ENCODE measurements at regions not wholly inside any gene's neighbourhood (a gene's known extent, or its start where the extent isn't known, plus 50 kb on each side); places are given as distances from the start of the nearest gene placed in this dataset.

DNA sequence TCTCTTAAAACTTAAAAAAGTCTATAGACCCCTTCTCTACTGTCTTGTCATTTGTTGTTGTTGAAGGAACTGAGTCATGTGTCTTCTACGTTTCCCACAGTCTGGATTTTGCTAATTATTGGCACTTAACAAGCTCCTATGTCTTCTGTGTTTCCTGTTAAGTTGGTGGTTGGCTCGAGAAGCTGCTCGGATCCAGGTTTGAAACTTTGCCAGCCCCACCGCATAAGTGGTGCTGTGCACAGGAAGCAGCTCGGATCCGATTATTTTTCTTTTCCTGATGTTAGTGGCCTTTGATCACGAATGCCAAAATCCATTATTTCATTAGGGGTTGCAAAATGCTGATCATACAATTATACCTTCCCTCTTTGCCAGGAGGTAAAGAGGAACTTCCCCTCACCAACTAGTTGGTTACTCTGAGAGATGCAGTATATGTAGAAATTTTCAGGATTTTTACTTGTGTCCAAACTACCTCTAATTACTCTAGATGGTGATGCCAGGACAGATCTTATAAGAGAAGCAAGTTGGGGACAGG, 186.5 kb downstream of the NSG2 start:
- Histone ChIP-seq H3K4me3 (replicated peaks in 1 of 3; ENCODE audit: low read depth in 2 of 3, low read length in 3 of 3) (no peak overlapping the region), H4K20me1 (ENCODE audit: insufficient read depth, low read length) (no peaks in the 10 kb centered on the region), H3K9me3 (replicated peaks in 1 of 2; ENCODE audit: control insufficient read depth in 1 of 2, insufficient read depth in 1 of 2, low read length in 2 of 2) (no peaks in the 10 kb centered on the region), H3K4me1 (ENCODE audit: control insufficient read depth in 1 of 2, insufficient read depth in 2 of 2, low read length in 2 of 2) (no peaks in the 10 kb centered on the region), H3K9ac (ENCODE audit: insufficient read depth, low read length, poor library complexity, severe bottlenecking) (no peak overlapping the region), H3K4me2 (replicated peaks; ENCODE audit: extremely low read depth, low read length, poor library complexity, severe bottlenecking) (no peak overlapping the region), H3K27me3 (ENCODE audit: control insufficient read depth in 2 of 2, insufficient read depth in 2 of 2, low read length in 2 of 2) (no peaks in the 10 kb centered on the region), H3K79me2 (ENCODE audit: insufficient read depth, low read length) (no peaks in the 10 kb centered on the region), H2AFZ (ENCODE audit: insufficient read depth, low read depth, low read length, poor library complexity, severe bottlenecking) (no peak overlapping the region), H3K36me3 (replicated peaks in 1 of 2; ENCODE audit: control insufficient read depth in 1 of 2, insufficient read depth in 2 of 2, low read length in 2 of 2) (no peaks in the 10 kb centered on the region), H3K27ac (ENCODE audit: low read depth in 1 of 2, low read length in 2 of 2) (no peak overlapping the region)
- intact Hi-C loops (cut with micrococcal nuclease): no loop called here
- peaks cover 0 to 3% (median 0%) of the 10 kb centered on the region in 7 donors for H3K9me3 Mint-ChIP-seq
- no peak overlapping the region for H3K4me3 Mint-ChIP-seq
- no peaks in the 10 kb centered on the region for H3K4me1 Mint-ChIP-seq
- H3K27ac Mint-ChIP-seq: no peak overlapping the region
- TF ChIP-seq CTCF (IDR thresholded peaks at IDR 0.05): no peak
- H3K27me3 Mint-ChIP-seq (ENCODE audit: low read depth in 3 of 3): peaks cover 0 to 3% (median 1%) of the 10 kb centered on the region in 3 donors
- 0% methylated on average over 2 of the region's 7 CpGs for WGBS (ENCODE audit: insufficient coverage)
- no peaks in the 10 kb centered on the region for H3K36me3 Mint-ChIP-seq
- DNase-seq: no peak

DNA sequence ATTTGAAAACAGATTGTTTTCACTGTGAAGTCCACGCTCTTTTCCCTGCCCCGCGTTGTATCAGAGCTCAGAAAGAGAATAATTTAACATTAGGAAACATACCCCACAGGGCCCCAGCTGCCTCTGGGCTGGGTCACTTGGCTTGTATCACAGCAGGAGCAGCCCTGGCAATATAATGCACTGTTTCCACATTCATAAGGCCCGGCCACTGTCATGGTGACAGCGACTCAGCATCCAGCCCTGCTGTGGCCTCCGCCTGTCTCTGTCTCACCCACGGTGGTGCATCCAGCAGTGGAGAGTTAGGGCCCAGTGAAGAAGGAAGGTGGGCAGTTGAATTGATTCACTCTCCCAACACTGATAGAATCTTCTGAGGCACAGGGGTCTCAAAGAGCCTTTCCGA, 188.9 kb downstream of the NSG2 start:
- WGBS (ENCODE audit: insufficient coverage): 85% methylated on average over 4 of the region's 8 CpGs
- H3K4me1 Mint-ChIP-seq: no peaks in the 10 kb centered on the region

More for the DNA sequence above, 188.9 kb downstream of the NSG2 start:
- H3K36me3 Mint-ChIP-seq: no peaks in the 10 kb centered on the region
- intact Hi-C loops (cut with micrococcal nuclease): no loop called here
- Histone ChIP-seq H4K20me1 (ENCODE audit: insufficient read depth, low read length) (no peaks in the 10 kb centered on the region), H3K27ac (ENCODE audit: low read depth in 1 of 2, low read length in 2 of 2) (no peak overlapping the region), H3K9ac (ENCODE audit: insufficient read depth, low read length, poor library complexity, severe bottlenecking) (no peak overlapping the region), H3K4me1 (ENCODE audit: control insufficient read depth in 1 of 2, insufficient read depth in 2 of 2, low read length in 2 of 2) (no peaks in the 10 kb centered on the region), H3K36me3 (replicated peaks in 1 of 2; ENCODE audit: control insufficient read depth in 1 of 2, insufficient read depth in 2 of 2, low read length in 2 of 2) (no peaks in the 10 kb centered on the region), H3K9me3 (replicated peaks in 1 of 2; ENCODE audit: control insufficient read depth in 1 of 2, insufficient read depth in 1 of 2, low read length in 2 of 2) (peaks cover 0 to under 1% of the 10 kb centered on the region in 2 donors), H3K79me2 (ENCODE audit: insufficient read depth, low read length) (no peaks in the 10 kb centered on the region), H3K4me2 (replicated peaks; ENCODE audit: extremely low read depth, low read length, poor library complexity, severe bottlenecking) (no peak overlapping the region), H3K4me3 (replicated peaks in 1 of 3; ENCODE audit: low read depth in 2 of 3, low read length in 3 of 3) (no peak overlapping the region), H3K27me3 (ENCODE audit: control insufficient read depth in 2 of 2, insufficient read depth in 2 of 2, low read length in 2 of 2) (no peaks in the 10 kb centered on the region), H2AFZ (ENCODE audit: insufficient read depth, low read depth, low read length, poor library complexity, severe bottlenecking) (no peak overlapping the region)
- no peak for TF ChIP-seq CTCF (IDR thresholded peaks at IDR 0.05)
- H3K9me3 Mint-ChIP-seq: peaks cover 0 to 4% (median 2%) of the 10 kb centered on the region in 7 donors
- peaks cover 0 to 4% (median 3%) of the 10 kb centered on the region in 3 donors for H3K27me3 Mint-ChIP-seq (ENCODE audit: low read depth in 3 of 3)
- no peak overlapping the region for H3K4me3 Mint-ChIP-seq
- DNase-seq: no peak
- no peak overlapping the region for H3K27ac Mint-ChIP-seq

Measured in CD14-positive monocyte (primary cell).